ENCODE measurements at regions not wholly inside any gene's neighbourhood (a gene's known extent, or its start where the extent isn't known, plus 50 kb on each side); places are given as distances from the start of the nearest gene placed in this dataset.

DNA sequence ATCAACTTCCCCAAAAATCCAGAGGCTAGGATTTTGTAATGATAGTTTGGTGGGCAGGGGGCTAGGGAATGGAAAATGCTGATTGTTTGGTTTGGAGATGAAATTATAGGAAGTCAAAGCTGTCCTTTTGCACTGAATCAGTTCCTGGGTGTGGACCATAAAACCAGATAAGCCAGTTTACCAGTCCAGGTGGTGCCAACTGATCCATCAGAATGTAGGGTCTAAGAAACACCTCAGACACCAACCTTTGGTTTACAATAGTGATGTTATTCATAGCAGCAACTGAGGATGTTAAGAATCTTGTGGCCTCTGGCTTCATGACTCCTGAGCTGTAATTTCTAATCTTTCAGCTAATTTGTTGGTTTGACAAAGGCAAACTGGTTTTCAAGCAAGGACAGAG is 496.6 kb upstream of the EPHA7 start:
- DNase-seq: no peak
- no peak overlapping the region for H3K4me3 ChIP-seq (replicated peaks in 1 of 3)
- H3K4me1 ChIP-seq: no peaks in the 10 kb centered on the region
- intact Hi-C loops (cut with DNase I): no loop called here
- TF ChIP-seq, protein P1, sequence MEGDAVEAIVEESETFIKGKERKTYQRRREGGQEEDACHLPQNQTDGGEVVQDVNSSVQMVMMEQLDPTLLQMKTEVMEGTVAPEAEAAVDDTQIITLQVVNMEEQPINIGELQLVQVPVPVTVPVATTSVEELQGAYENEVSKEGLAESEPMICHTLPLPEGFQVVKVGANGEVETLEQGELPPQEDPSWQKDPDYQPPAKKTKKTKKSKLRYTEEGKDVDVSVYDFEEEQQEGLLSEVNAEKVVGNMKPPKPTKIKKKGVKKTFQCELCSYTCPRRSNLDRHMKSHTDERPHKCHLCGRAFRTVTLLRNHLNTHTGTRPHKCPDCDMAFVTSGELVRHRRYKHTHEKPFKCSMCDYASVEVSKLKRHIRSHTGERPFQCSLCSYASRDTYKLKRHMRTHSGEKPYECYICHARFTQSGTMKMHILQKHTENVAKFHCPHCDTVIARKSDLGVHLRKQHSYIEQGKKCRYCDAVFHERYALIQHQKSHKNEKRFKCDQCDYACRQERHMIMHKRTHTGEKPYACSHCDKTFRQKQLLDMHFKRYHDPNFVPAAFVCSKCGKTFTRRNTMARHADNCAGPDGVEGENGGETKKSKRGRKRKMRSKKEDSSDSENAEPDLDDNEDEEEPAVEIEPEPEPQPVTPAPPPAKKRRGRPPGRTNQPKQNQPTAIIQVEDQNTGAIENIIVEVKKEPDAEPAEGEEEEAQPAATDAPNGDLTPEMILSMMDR (IDR thresholded peaks at IDR 0.05): no peak
- no peak for TF ChIP-seq POLR2A (IDR thresholded peaks at IDR 0.05)
- no peaks in the 10 kb centered on the region for H3K27me3 ChIP-seq
- H3K9me3 ChIP-seq: no peaks in the 10 kb centered on the region
- no peaks in the 10 kb centered on the region for H3K36me3 ChIP-seq
- H3K27ac ChIP-seq: no peak overlapping the region

DNA sequence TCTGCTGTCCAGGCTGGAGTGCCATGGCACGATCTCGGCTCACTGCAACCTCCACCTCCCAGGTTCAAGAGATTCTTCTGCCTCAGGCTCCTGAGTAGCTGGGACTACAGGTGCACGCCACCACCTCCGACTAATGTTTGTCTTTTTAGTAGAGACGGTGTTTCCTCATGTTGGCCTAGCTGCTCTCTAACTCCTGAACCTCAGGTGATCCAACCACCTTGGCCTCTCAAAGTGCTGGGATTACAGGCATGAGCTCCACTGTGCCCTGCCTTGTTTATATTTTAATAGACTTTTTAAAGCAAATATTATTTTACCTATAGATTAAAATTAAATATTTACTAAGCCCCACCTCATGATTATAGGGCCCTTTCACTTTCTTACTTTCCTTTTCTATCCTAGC is 483.2 kb upstream of the EPHA7 start:
- intact Hi-C loops (cut with DNase I): no loop called here
- Histone ChIP-seq H3K9me3 (no peaks in the 10 kb centered on the region), H3K36me3 (no peaks in the 10 kb centered on the region), H3K27ac (no peak overlapping the region), H3K4me3 (replicated peaks in 1 of 3) (no peak overlapping the region), H3K27me3 (no peaks in the 10 kb centered on the region), H3K4me1 (no peaks in the 10 kb centered on the region)
- no peak for DNase-seq
- WGBS, 2 donors: 94 to 98% methylated on average over 5 of the region's 5 CpGs
- TF ChIP-seq POLR2A (IDR thresholded peaks at IDR 0.05): no peak
- TF ChIP-seq, protein P1 (IDR thresholded peaks at IDR 0.05): no peak

DNA sequence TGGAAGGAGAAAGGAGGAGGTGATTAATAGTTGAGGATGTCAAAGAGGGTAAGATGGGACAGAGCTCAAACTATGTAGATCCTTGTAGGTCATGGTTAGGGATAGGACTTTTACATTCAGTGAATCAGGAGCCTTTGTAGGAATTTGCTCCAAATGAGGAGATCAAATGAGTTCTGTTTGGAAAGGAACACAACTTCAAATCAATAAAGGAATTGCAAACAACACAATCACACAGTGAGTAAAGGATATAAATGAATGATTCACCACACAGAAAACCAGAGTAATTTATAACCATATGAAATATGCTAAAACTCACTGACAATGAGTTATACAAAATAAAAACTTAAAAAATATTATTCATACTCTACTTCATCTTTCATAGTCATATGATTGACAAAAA is 480.8 kb upstream of the EPHA7 start:
- Histone ChIP-seq H3K27ac (no peak overlapping the region), H3K36me3 (no peaks in the 10 kb centered on the region), H3K27me3 (no peaks in the 10 kb centered on the region), H3K4me1 (no peaks in the 10 kb centered on the region), H3K4me3 (replicated peaks in 1 of 3) (no peak overlapping the region), H3K9me3 (no peaks in the 10 kb centered on the region)
- DNase-seq: no peak
- TF ChIP-seq, protein P1 (IDR thresholded peaks at IDR 0.05): no peak
- no peak for TF ChIP-seq POLR2A (IDR thresholded peaks at IDR 0.05)
- intact Hi-C loops (cut with DNase I): no loop called here

DNA sequence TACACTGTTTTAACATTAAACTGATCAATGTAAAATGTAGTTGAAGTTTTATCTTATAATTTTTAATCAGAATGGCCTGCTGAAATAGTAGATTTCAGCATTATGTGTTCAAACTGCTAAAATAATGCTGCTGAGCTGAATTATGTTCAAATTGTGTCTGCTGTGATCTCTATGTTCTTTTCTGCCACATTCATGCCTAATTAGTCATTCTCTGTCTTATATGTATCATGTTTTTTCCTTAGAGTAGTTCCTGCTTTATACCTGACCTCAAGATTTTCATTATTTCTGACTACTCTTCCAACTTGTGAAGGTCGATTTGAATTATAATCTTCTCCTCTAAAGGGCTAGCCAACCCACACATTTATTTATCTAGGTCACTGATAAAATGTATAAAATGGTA is 476.7 kb upstream of the EPHA7 start:
- 74 to 82% methylated on average over 1 of the region's 1 CpG for WGBS, 2 donors
- Histone ChIP-seq H3K27ac (no peak overlapping the region), H3K4me3 (replicated peaks in 1 of 3) (no peak overlapping the region), H3K4me1 (no peaks in the 10 kb centered on the region), H3K36me3 (no peaks in the 10 kb centered on the region), H3K9me3 (no peaks in the 10 kb centered on the region), H3K27me3 (no peaks in the 10 kb centered on the region)
- DNase-seq: no peak
- intact Hi-C loops (cut with DNase I): no loop called here
- TF ChIP-seq, protein P1 (IDR thresholded peaks at IDR 0.05): no peak
- TF ChIP-seq POLR2A (IDR thresholded peaks at IDR 0.05): no peak

DNA sequence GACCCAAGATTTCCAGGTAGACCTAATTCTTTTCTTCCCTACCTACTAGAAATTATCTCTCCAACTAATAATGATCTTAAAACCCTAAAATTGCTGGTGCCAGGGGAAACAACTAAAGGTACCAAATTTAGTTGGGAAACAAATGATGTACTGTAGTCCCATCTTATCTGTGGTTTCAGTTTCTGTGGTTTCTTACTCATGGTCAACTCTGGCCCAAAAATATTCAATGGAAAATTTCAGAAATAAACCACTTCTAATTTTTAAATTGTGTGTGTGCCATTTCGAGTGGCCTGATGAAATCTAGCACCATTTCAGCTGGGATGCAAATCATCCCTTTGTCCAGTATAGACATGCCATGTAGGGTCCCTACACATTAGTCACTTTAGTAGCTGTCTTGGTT is 475.2 kb upstream of the EPHA7 start:
- Histone ChIP-seq H3K4me3 (replicated peaks in 1 of 3) (no peak overlapping the region), H3K27me3 (no peaks in the 10 kb centered on the region), H3K4me1 (no peaks in the 10 kb centered on the region), H3K9me3 (no peaks in the 10 kb centered on the region), H3K36me3 (no peaks in the 10 kb centered on the region), H3K27ac (no peak overlapping the region)
- WGBS, 2 donors: 62 to 74% methylated on average over 1 of the region's 1 CpG
- intact Hi-C loops (cut with DNase I): no loop called here
- TF ChIP-seq, protein P1 (IDR thresholded peaks at IDR 0.05): no peak
- TF ChIP-seq POLR2A (IDR thresholded peaks at IDR 0.05): no peak
- no peak for DNase-seq

Measured in thyroid gland (tissue), 4 donors.